CD14-positive monocyte (primary cell): ENCODE measurements at regions not wholly inside any gene's neighbourhood (a gene's known extent, or its start where the extent isn't known, plus 50 kb on each side); places are given as distances from the start of the nearest gene placed in this dataset.

Experiments used
- DNase-seq, 3 donors: peaks; one replicate each; pipeline ENCODE4 v3.0.0-alpha.2; 2011 to 2022
- H2AFZ ChIP-seq: 2 replicates; pipeline ENCODE4 v1.6.0; 2012; ENCODE audit warnings: mild to moderate bottlenecking, low read depth, low read length, inconsistent platforms; ENCODE audit not compliant: insufficient read depth, poor library complexity, severe bottlenecking
- H3K27ac ChIP-seq, 2 donors: 1 replicate in 1 of 2; 2 replicates in 1 of 2; pipeline ENCODE4 v1.5.1; 2012 to 2013; ENCODE audit warnings: low read length in 2 of 2, control low read depth in 1 of 2, inconsistent platforms in 1 of 2, low read depth in 1 of 2, mild to moderate bottlenecking in 1 of 2
- H3K27me3 ChIP-seq, 2 donors: one replicate each; pipeline versions ENCODE4 v1.6.0 to v1.6.1; 2011 to 2013; ENCODE audit warnings: low read length in 2 of 2; ENCODE audit not compliant: control insufficient read depth in 2 of 2, insufficient read depth in 2 of 2
- H3K36me3 ChIP-seq, 2 donors: replicated peaks in 1 of 2; 1 replicate in 1 of 2; 2 replicates in 1 of 2; pipeline versions ENCODE4 v1.5.1 to v1.6.1; 2012 to 2013; ENCODE audit warnings: low read length in 2 of 2, control low read depth in 1 of 2, inconsistent platforms in 1 of 2, mild to moderate bottlenecking in 1 of 2; ENCODE audit not compliant: insufficient read depth in 2 of 2, control insufficient read depth in 1 of 2
- H3K4me1 ChIP-seq, 2 donors: 1 replicate in 1 of 2; 2 replicates in 1 of 2; pipeline versions ENCODE4 v1.5.1 to v1.6.1; 2012 to 2013; ENCODE audit warnings: low read length in 2 of 2, control low read depth in 1 of 2, inconsistent platforms in 1 of 2, mild to moderate bottlenecking in 1 of 2, moderate library complexity in 1 of 2; ENCODE audit not compliant: insufficient read depth in 2 of 2, control insufficient read depth in 1 of 2
- H3K4me2 ChIP-seq: replicated peaks from 2 replicates; pipeline ENCODE3; 2012; ENCODE audit warnings: low read length, moderate library complexity, mild to moderate bottlenecking; ENCODE audit not compliant: poor library complexity, severe bottlenecking; ENCODE audit errors: extremely low read depth
- H3K4me3 ChIP-seq, 3 experiments: fragments of 200-600 bp in 1 of 3; sonication (generic) in 1 of 3; replicated peaks in 1 of 3; 1 replicate in 2 of 3; 2 replicates in 1 of 3; pipeline ENCODE4 v1.5.1; 2011 to 2013; ENCODE audit warnings: low read length in 3 of 3, mild to moderate bottlenecking in 3 of 3, control low read depth in 2 of 3, low read depth in 2 of 3, inconsistent platforms in 1 of 3, moderate library complexity in 1 of 3
- H3K79me2 ChIP-seq: 2 replicates; pipeline ENCODE4 v1.6.0; 2012; ENCODE audit warnings: mild to moderate bottlenecking, control low read depth, inconsistent platforms, low read length, moderate library complexity; ENCODE audit not compliant: insufficient read depth
- H3K9ac ChIP-seq: 2 replicates; pipeline ENCODE4 v1.6.0; 2017; ENCODE audit warnings: low read length, mild to moderate bottlenecking; ENCODE audit not compliant: insufficient read depth, poor library complexity, severe bottlenecking
- H3K9me3 ChIP-seq, 2 donors: replicated peaks in 1 of 2; 1 replicate in 1 of 2; 2 replicates in 1 of 2; pipeline versions ENCODE4 v1.5.1 to v1.6.1; 2012 to 2013; ENCODE audit warnings: low read length in 2 of 2, control low read depth in 1 of 2; ENCODE audit not compliant: control insufficient read depth in 1 of 2, insufficient read depth in 1 of 2
- H4K20me1 ChIP-seq: 2 replicates; pipeline ENCODE4 v1.6.0; 2012; ENCODE audit warnings: mild to moderate bottlenecking, low read length, control low read depth, moderate library complexity; ENCODE audit not compliant: insufficient read depth
- H3K27ac Mint-ChIP-seq, 7 donors: one replicate each; pipeline ENCODE4 v1.8.0; 2020; ENCODE audit warnings: mild to moderate bottlenecking in 7 of 7, mixed read lengths in 7 of 7, moderate library complexity in 6 of 7, inconsistent platforms in 2 of 7
- H3K27me3 Mint-ChIP-seq, 3 donors: one replicate each; pipeline ENCODE4 v1.8.0; 2021 to 2022; ENCODE audit warnings: low read depth in 3 of 3, mild to moderate bottlenecking in 3 of 3, mixed read lengths in 3 of 3, moderate library complexity in 3 of 3, inconsistent platforms in 1 of 3
- H3K36me3 Mint-ChIP-seq, 2 donors: one replicate each; pipeline ENCODE4 v1.8.0; 2020; ENCODE audit warnings: mixed read lengths in 2 of 2, inconsistent platforms in 1 of 2, mild to moderate bottlenecking in 1 of 2
- H3K4me1 Mint-ChIP-seq: one replicate; pipeline ENCODE4 v1.8.0; 2020; ENCODE audit warnings: mild to moderate bottlenecking, mixed read lengths
- H3K4me3 Mint-ChIP-seq, 2 donors: one replicate each; pipeline ENCODE4 v1.8.0; 2020; ENCODE audit warnings: mild to moderate bottlenecking in 2 of 2, mixed read lengths in 2 of 2, moderate library complexity in 1 of 2
- H3K9me3 Mint-ChIP-seq, 7 donors: one replicate each; pipeline ENCODE4 v1.8.0; 2020 to 2022; ENCODE audit warnings: mixed read lengths in 7 of 7, mild to moderate bottlenecking in 6 of 7, moderate library complexity in 6 of 7, inconsistent platforms in 2 of 7
- CTCF ChIP-seq: fragments of 200-600 bp; IDR thresholded peaks from one replicate; pipeline ENCODE4 v1.8.0; 2022; ENCODE audit warnings: antibody characterized with exemption, mild to moderate bottlenecking
- WGBS: methylation state at CpG from one replicate; pipeline ENCODE4 v1.1.5; 2013; ENCODE audit warnings: missing lambda C conversion rate; ENCODE audit not compliant: insufficient coverage; 5-methylcytosine and 5-hydroxymethylcytosine counted together
- intact Hi-C, 2 donors: fragments of 100-400 bp; cut with micrococcal nuclease; formaldehyde crosslinking; loops; one replicate each; pipeline versions ENCODE4 v1.15.0 to v1.15.1; 2023

GRCh38 chr4:57866468-57867171 is 756.4 kb upstream of the IGFBP7 start:
- Histone ChIP-seq H3K4me2 (no peak overlapping the region), H3K4me3 (no peak overlapping the region), H3K79me2 (no peaks in the 10 kb centered on the region), H4K20me1 (no peaks in the 10 kb centered on the region), H2AFZ (no peak overlapping the region), H3K9me3 (no peaks in the 10 kb centered on the region), H3K27me3 (no peaks in the 10 kb centered on the region), H3K4me1 (no peaks in the 10 kb centered on the region), H3K27ac (no peak overlapping the region), H3K9ac (no peak overlapping the region), H3K36me3 (no peaks in the 10 kb centered on the region)
- no peaks in the 10 kb centered on the region for H3K4me1 Mint-ChIP-seq
- no peak for TF ChIP-seq CTCF
- no peak overlapping the region for H3K4me3 Mint-ChIP-seq
- intact Hi-C loops = no loop called here
- no peak for DNase-seq
- H3K9me3 Mint-ChIP-seq = peaks cover 0 to 3% (median 0%) of the 10 kb centered on the region in 7 donors
- H3K27me3 Mint-ChIP-seq = peaks cover 0 to 2% (median 0%) of the 10 kb centered on the region in 3 donors
- no peaks in the 10 kb centered on the region for H3K36me3 Mint-ChIP-seq
- H3K27ac Mint-ChIP-seq = no peak overlapping the region
- WGBS = no CpG with 5 or more reads among the region's 2 CpGs

DNA sequence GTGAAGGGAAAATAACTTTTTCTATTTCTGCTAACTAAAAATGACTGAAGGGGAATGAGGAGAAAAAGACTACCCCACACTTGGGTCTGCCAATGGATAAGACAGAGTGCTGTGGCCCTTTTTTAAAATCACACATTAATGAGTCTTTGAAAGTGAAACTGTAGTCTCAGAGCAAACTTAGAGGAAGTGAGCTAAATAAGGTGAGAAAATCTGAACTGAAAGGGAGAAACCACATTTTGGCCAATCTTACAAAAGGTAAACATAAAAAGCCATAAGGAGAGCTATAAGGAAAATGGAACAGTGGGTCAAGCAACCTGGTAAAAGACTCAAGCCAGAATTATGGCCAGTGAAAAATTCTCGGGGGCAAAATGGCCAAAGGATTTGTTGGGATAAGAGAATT is 755.1 kb upstream of the IGFBP7 start:
- Histone ChIP-seq H3K4me3 (no peak overlapping the region), H3K36me3 (no peaks in the 10 kb centered on the region), H4K20me1 (no peaks in the 10 kb centered on the region), H3K9ac (no peak overlapping the region), H3K4me2 (no peak overlapping the region), H3K4me1 (no peaks in the 10 kb centered on the region), H3K9me3 (no peaks in the 10 kb centered on the region), H3K27me3 (no peaks in the 10 kb centered on the region), H2AFZ (no peak overlapping the region), H3K27ac (no peak overlapping the region), H3K79me2 (no peaks in the 10 kb centered on the region)
- H3K27ac Mint-ChIP-seq = no peak overlapping the region
- H3K4me1 Mint-ChIP-seq = no peaks in the 10 kb centered on the region
- intact Hi-C loops = no loop called here
- no peaks in the 10 kb centered on the region for H3K36me3 Mint-ChIP-seq
- peaks cover 0 to 2% (median 0%) of the 10 kb centered on the region in 3 donors for H3K27me3 Mint-ChIP-seq
- WGBS = no CpG with 5 or more reads among the region's 1 CpG
- H3K9me3 Mint-ChIP-seq = peaks cover 0 to 3% (median 0%) of the 10 kb centered on the region in 7 donors
- no peak overlapping the region for H3K4me3 Mint-ChIP-seq
- DNase-seq = no peak
- no peak for TF ChIP-seq CTCF
